ENCODE measurements at regions not wholly inside any gene's neighbourhood (a gene's known extent, or its start where the extent isn't known, plus 50 kb on each side); places are given as distances from the start of the nearest gene placed in this dataset.
A peak's percentile ranks its signal among the peaks of the same experiment; 100 is the strongest.

- no peak overlapping the region for H3K27ac ChIP-seq (ENCODE audit: low read depth in 2 of 2, low read length in 2 of 2)
- H3K4me3 ChIP-seq (ENCODE audit: low read length in 3 of 3) = no peak overlapping the region
- H3K27me3 ChIP-seq (ENCODE audit: control insufficient read depth, insufficient read depth, low read length) = no peaks in the 10 kb centered on the region
- DNase-seq = peak in 1 of 5 donors; percentile 25
- no peaks in the 10 kb centered on the region for H3K4me1 ChIP-seq (ENCODE audit: control insufficient read depth in 2 of 3, insufficient read depth in 2 of 3, low read depth in 1 of 3, low read length in 3 of 3)
- no peak overlapping the region for H3K9ac ChIP-seq (ENCODE audit: low read length in 3 of 3)
- no peaks in the 10 kb centered on the region for H3K9me3 ChIP-seq (ENCODE audit: control insufficient read depth in 2 of 3, insufficient read depth in 1 of 3, low read length in 3 of 3)
- no peak for TF ChIP-seq CTCF (IDR thresholded peaks at IDR 0.05; ENCODE audit: borderline replicate concordance, extremely low read depth, insufficient read depth)
- FAIRE-seq = no peak
- no peaks in the 10 kb centered on the region for H3K36me3 ChIP-seq (ENCODE audit: control insufficient read depth in 2 of 3, insufficient read depth in 3 of 3, low read length in 3 of 3)
- intact Hi-C loops (cut with DNase I) = no loop called here
These were observed 268.3 kb upstream of the SEL1L start for GRCh38 chr14:81801921-81802320.

- intact Hi-C loops (cut with DNase I) = no loop called here
- DNase-seq (no peak), FAIRE-seq (no peak)
- no peak overlapping the region for H3K27ac ChIP-seq (ENCODE audit: low read depth in 2 of 2, low read length in 2 of 2)
- no peak overlapping the region for H3K4me3 ChIP-seq (ENCODE audit: low read length in 3 of 3)
- no peak overlapping the region for H3K9ac ChIP-seq (ENCODE audit: low read length in 3 of 3)
- no peaks in the 10 kb centered on the region for H3K36me3 ChIP-seq (ENCODE audit: control insufficient read depth in 2 of 3, insufficient read depth in 3 of 3, low read length in 3 of 3)
- TF ChIP-seq CTCF (IDR thresholded peaks at IDR 0.05; ENCODE audit: borderline replicate concordance, extremely low read depth, insufficient read depth) = no peak
- no peaks in the 10 kb centered on the region for H3K27me3 ChIP-seq (ENCODE audit: control insufficient read depth, insufficient read depth, low read length)
- H3K4me1 ChIP-seq (ENCODE audit: control insufficient read depth in 2 of 3, insufficient read depth in 2 of 3, low read depth in 1 of 3, low read length in 3 of 3) = no peaks in the 10 kb centered on the region
- no peaks in the 10 kb centered on the region for H3K9me3 ChIP-seq (ENCODE audit: control insufficient read depth in 2 of 3, insufficient read depth in 1 of 3, low read length in 3 of 3)
These were observed 268.7 kb upstream of the SEL1L start for GRCh38 chr14:81802341-81802740.

GRCh38 chr14:81805785-81806184, 272.1 kb upstream of the SEL1L start:
- H3K4me1 ChIP-seq (ENCODE audit: control insufficient read depth in 2 of 3, insufficient read depth in 2 of 3, low read depth in 1 of 3, low read length in 3 of 3) = no peaks in the 10 kb centered on the region
- H3K36me3 ChIP-seq (ENCODE audit: control insufficient read depth in 2 of 3, insufficient read depth in 3 of 3, low read length in 3 of 3) = no peaks in the 10 kb centered on the region
- H3K9me3 ChIP-seq (ENCODE audit: control insufficient read depth in 2 of 3, insufficient read depth in 1 of 3, low read length in 3 of 3) = no peaks in the 10 kb centered on the region
- H3K27me3 ChIP-seq (ENCODE audit: control insufficient read depth, insufficient read depth, low read length) = no peaks in the 10 kb centered on the region
- no peak for FAIRE-seq
- no peak overlapping the region for H3K9ac ChIP-seq (ENCODE audit: low read length in 3 of 3)
- DNase-seq = peak in 1 of 5 donors; percentile 6
- no peak overlapping the region for H3K4me3 ChIP-seq (ENCODE audit: low read length in 3 of 3)
- no peak overlapping the region for H3K27ac ChIP-seq (ENCODE audit: low read depth in 2 of 2, low read length in 2 of 2)
- no peak for TF ChIP-seq CTCF (IDR thresholded peaks at IDR 0.05; ENCODE audit: borderline replicate concordance, extremely low read depth, insufficient read depth)
- intact Hi-C loops (cut with DNase I) = no loop called here

GRCh38 chr14:81811705-81812269, 278.1 kb upstream of the SEL1L start:
- FAIRE-seq = no peak
- Histone ChIP-seq H3K4me1 (ENCODE audit: control insufficient read depth in 2 of 3, insufficient read depth in 2 of 3, low read depth in 1 of 3, low read length in 3 of 3) (no peaks in the 10 kb centered on the region), H3K9me3 (ENCODE audit: control insufficient read depth in 2 of 3, insufficient read depth in 1 of 3, low read length in 3 of 3) (no peaks in the 10 kb centered on the region), H3K4me3 (ENCODE audit: low read length in 3 of 3) (no peak overlapping the region), H3K36me3 (ENCODE audit: control insufficient read depth in 2 of 3, insufficient read depth in 3 of 3, low read length in 3 of 3) (no peaks in the 10 kb centered on the region), H3K27me3 (ENCODE audit: control insufficient read depth, insufficient read depth, low read length) (no peaks in the 10 kb centered on the region), H3K27ac (ENCODE audit: low read depth in 2 of 2, low read length in 2 of 2) (no peak overlapping the region), H3K9ac (ENCODE audit: low read length in 3 of 3) (no peak overlapping the region)
- TF ChIP-seq CTCF (IDR thresholded peaks at IDR 0.05; ENCODE audit: borderline replicate concordance, extremely low read depth, insufficient read depth) = no peak
- intact Hi-C loops (cut with DNase I) = no loop called here
- DNase-seq = no peak

All from kidney (tissue), 13 donors.